ENCODE measurements at regions not wholly inside any gene's neighbourhood (a gene's known extent, or its start where the extent isn't known, plus 50 kb on each side); places are given as distances from the start of the nearest gene placed in this dataset.

GRCh38 chr6:22845467-22845866, 276.1 kb downstream of the HDGFL1 start:
- no peak overlapping the region for H3K4me3 ChIP-seq (ENCODE audit: low read depth, low read length)
- H3K27ac ChIP-seq: no peak overlapping the region
- no peaks in the 10 kb centered on the region for H3K27me3 ChIP-seq (ENCODE audit: insufficient read depth, low read depth, severe bottlenecking)
- no peaks in the 10 kb centered on the region for H3K36me3 ChIP-seq
- no peak for DNase-seq
- TF ChIP-seq CTCF (IDR thresholded peaks at IDR 0.05; ENCODE audit: low read depth, low read length): no peak
- H3K9me3 ChIP-seq (ENCODE audit: severe bottlenecking): no peaks in the 10 kb centered on the region

GRCh38 chr6:22848121-22848520, 278.8 kb downstream of the HDGFL1 start:
- no peak for TF ChIP-seq CTCF (IDR thresholded peaks at IDR 0.05; ENCODE audit: low read depth, low read length)
- no peaks in the 10 kb centered on the region for H3K9me3 ChIP-seq (ENCODE audit: severe bottlenecking)
- no peak for DNase-seq

GRCh38 chr6:22849921-22850320, 280.6 kb downstream of the HDGFL1 start:
- TF ChIP-seq CTCF (IDR thresholded peaks at IDR 0.05; ENCODE audit: low read depth, low read length): no peak
- Histone ChIP-seq H3K36me3 (no peaks in the 10 kb centered on the region), H3K9me3 (ENCODE audit: severe bottlenecking) (no peaks in the 10 kb centered on the region), H3K27me3 (ENCODE audit: insufficient read depth, low read depth, severe bottlenecking) (no peaks in the 10 kb centered on the region), H3K4me3 (ENCODE audit: low read depth, low read length) (no peak overlapping the region), H3K27ac (no peak overlapping the region)
- no peak for DNase-seq

More at GRCh38 chr6:22848121-22848520, 278.8 kb downstream of the HDGFL1 start:
- Histone ChIP-seq H3K36me3 (no peaks in the 10 kb centered on the region), H3K4me3 (ENCODE audit: low read depth, low read length) (no peak overlapping the region), H3K27ac (no peak overlapping the region), H3K27me3 (ENCODE audit: insufficient read depth, low read depth, severe bottlenecking) (no peaks in the 10 kb centered on the region)

DNA sequence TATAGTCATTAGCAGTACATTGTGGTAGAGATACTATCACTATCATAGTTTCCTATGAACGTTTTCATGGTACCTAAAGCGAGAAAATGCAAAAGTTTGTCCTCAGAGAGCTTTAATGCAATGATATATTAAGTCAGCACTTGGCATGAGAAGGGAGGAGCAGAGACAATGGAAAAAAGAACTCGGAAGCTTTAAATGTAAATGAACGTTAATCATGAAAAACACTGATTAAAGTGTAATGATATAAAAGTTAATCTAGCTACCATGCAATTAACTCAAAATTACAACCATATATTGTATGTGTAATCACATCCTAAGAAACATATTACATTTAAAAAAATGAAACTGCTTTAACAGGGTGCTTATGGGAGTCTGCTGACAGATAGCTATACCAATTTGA, 282.7 kb downstream of the HDGFL1 start:
- no peaks in the 10 kb centered on the region for H3K9me3 ChIP-seq (ENCODE audit: severe bottlenecking)
- DNase-seq: no peak
- TF ChIP-seq CTCF (IDR thresholded peaks at IDR 0.05; ENCODE audit: low read depth, low read length): no peak

DNA sequence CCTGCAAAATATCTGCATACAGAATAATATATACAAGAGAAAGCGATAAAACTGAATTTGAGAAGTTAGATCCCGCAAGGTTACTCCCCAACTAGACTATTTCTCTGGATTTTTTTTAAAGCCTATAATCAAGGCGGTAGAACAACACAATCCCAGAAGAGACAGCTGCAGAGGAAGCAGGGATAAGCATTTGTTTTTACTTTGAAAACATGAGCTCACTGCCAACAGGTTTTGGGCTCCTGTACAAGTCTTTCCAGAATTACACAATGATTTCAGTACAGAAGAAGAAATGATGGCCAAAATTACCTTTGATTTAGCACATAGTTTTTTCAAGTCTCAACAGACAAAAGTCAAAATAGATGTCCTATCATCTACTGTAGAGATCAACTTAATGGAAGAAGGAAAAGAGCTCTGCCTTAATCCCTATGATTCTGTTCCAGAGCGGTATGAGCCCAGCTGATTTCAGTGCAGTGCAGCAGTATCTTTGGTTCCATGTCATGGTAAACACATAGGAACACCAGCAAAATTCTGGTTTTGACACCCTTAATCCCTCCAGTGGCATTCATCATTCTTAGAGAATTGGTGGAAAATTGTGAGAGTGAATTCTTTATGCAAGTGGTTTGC, 304.3 kb downstream of the HDGFL1 start:
- TF ChIP-seq CTCF (IDR thresholded peaks at IDR 0.05; ENCODE audit: low read depth, low read length): no peak
- Histone ChIP-seq H3K27ac (no peak overlapping the region), H3K27me3 (ENCODE audit: insufficient read depth, low read depth, severe bottlenecking) (no peaks in the 10 kb centered on the region), H3K9me3 (ENCODE audit: severe bottlenecking) (no peaks in the 10 kb centered on the region), H3K4me3 (ENCODE audit: low read depth, low read length) (no peak overlapping the region), H3K36me3 (no peaks in the 10 kb centered on the region)
- no peak for DNase-seq

More for the DNA sequence above, 282.7 kb downstream of the HDGFL1 start:
- no peak overlapping the region for H3K4me3 ChIP-seq (ENCODE audit: low read depth, low read length)
- H3K27ac ChIP-seq: no peak overlapping the region
- H3K36me3 ChIP-seq: no peaks in the 10 kb centered on the region
- H3K27me3 ChIP-seq (ENCODE audit: insufficient read depth, low read depth, severe bottlenecking): no peaks in the 10 kb centered on the region

GRCh38 chr6:22875845-22876244, 306.5 kb downstream of the HDGFL1 start:
- Histone ChIP-seq H3K4me3 (ENCODE audit: low read depth, low read length) (no peak overlapping the region), H3K9me3 (ENCODE audit: severe bottlenecking) (no peaks in the 10 kb centered on the region), H3K27ac (no peak overlapping the region), H3K36me3 (no peaks in the 10 kb centered on the region), H3K27me3 (ENCODE audit: insufficient read depth, low read depth, severe bottlenecking) (no peaks in the 10 kb centered on the region)
- no peak for DNase-seq
- TF ChIP-seq CTCF (IDR thresholded peaks at IDR 0.05; ENCODE audit: low read depth, low read length): no peak
